ENCODE measurements at regions not wholly inside any gene's neighbourhood (a gene's known extent, or its start where the extent isn't known, plus 50 kb on each side); places are given as distances from the start of the nearest gene placed in this dataset.

DNA sequence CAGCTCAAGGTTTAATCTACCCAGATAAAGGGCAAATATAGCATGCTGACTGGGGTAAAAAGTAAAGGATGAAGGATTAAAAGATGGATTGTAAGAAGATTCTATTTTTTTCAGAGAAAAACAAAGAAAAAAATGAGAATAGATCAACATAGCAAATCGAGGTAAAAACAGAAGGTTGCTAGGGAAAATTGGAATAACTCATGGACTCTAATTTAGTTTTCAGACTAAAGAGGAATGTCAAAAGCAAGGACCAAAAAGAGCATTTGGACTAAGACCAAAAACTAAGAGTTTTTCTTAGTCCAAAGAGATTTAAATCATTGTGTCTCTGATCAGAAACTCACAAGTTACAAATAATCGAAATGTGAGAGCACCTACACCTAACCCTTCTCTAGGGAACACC, 250.7 kb upstream of the PTPRD start:
- TF ChIP-seq TAF1 (IDR thresholded peaks at IDR 0.05; ENCODE audit: borderline replicate concordance, insufficient read depth, low read length) (no peak), SIN3A (IDR thresholded peaks at IDR 0.05; ENCODE audit: borderline replicate concordance, insufficient read depth, low read length) (no peak), FOXP2 (optimal IDR thresholded peaks at IDR 0.05; ENCODE audit: borderline replicate concordance, extremely low read depth, extremely low read length, insufficient read depth) (no peak), POLR2AphosphoS5 (IDR thresholded peaks at IDR 0.05; ENCODE audit: low read depth, low read length) (no peak)
- TF ChIP-seq, protein P1, sequence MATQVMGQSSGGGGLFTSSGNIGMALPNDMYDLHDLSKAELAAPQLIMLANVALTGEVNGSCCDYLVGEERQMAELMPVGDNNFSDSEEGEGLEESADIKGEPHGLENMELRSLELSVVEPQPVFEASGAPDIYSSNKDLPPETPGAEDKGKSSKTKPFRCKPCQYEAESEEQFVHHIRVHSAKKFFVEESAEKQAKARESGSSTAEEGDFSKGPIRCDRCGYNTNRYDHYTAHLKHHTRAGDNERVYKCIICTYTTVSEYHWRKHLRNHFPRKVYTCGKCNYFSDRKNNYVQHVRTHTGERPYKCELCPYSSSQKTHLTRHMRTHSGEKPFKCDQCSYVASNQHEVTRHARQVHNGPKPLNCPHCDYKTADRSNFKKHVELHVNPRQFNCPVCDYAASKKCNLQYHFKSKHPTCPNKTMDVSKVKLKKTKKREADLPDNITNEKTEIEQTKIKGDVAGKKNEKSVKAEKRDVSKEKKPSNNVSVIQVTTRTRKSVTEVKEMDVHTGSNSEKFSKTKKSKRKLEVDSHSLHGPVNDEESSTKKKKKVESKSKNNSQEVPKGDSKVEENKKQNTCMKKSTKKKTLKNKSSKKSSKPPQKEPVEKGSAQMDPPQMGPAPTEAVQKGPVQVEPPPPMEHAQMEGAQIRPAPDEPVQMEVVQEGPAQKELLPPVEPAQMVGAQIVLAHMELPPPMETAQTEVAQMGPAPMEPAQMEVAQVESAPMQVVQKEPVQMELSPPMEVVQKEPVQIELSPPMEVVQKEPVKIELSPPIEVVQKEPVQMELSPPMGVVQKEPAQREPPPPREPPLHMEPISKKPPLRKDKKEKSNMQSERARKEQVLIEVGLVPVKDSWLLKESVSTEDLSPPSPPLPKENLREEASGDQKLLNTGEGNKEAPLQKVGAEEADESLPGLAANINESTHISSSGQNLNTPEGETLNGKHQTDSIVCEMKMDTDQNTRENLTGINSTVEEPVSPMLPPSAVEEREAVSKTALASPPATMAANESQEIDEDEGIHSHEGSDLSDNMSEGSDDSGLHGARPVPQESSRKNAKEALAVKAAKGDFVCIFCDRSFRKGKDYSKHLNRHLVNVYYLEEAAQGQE (IDR thresholded peaks at IDR 0.05; ENCODE audit: insufficient read depth in 1 of 2, low read depth in 2 of 2, low read length in 2 of 2): no peak

GRCh38 chr9:10867194-10867593, 254.4 kb upstream of the PTPRD start:
- TF ChIP-seq SIN3A (IDR thresholded peaks at IDR 0.05; ENCODE audit: borderline replicate concordance, insufficient read depth, low read length) (no peak), FOXP2 (optimal IDR thresholded peaks at IDR 0.05; ENCODE audit: borderline replicate concordance, extremely low read depth, extremely low read length, insufficient read depth) (no peak), POLR2AphosphoS5 (IDR thresholded peaks at IDR 0.05; ENCODE audit: low read depth, low read length) (no peak)
- TF ChIP-seq, protein P1 (IDR thresholded peaks at IDR 0.05; ENCODE audit: insufficient read depth in 1 of 2, low read depth in 2 of 2, low read length in 2 of 2): no peak

- TF ChIP-seq SIN3A (IDR thresholded peaks at IDR 0.05; ENCODE audit: borderline replicate concordance, insufficient read depth, low read length) (no peak), TAF1 (IDR thresholded peaks at IDR 0.05; ENCODE audit: borderline replicate concordance, insufficient read depth, low read length) (no peak)
Observed at GRCh38 chr9:10869687-10870086, 256.9 kb upstream of the PTPRD start.

GRCh38 chr9:10873999-10874398, 261.2 kb upstream of the PTPRD start:
- TF ChIP-seq, protein P1 (IDR thresholded peaks at IDR 0.05; ENCODE audit: insufficient read depth in 1 of 2, low read depth in 2 of 2, low read length in 2 of 2): no peak
- TF ChIP-seq FOXP2 (optimal IDR thresholded peaks at IDR 0.05; ENCODE audit: borderline replicate concordance, extremely low read depth, extremely low read length, insufficient read depth) (no peak), SIN3A (IDR thresholded peaks at IDR 0.05; ENCODE audit: borderline replicate concordance, insufficient read depth, low read length) (no peak), POLR2AphosphoS5 (IDR thresholded peaks at IDR 0.05; ENCODE audit: low read depth, low read length) (no peak), TAF1 (IDR thresholded peaks at IDR 0.05; ENCODE audit: borderline replicate concordance, insufficient read depth, low read length) (no peak)

GRCh38 chr9:10875752-10876151, 262.9 kb upstream of the PTPRD start:
- no peak for TF ChIP-seq SIN3A (IDR thresholded peaks at IDR 0.05; ENCODE audit: borderline replicate concordance, insufficient read depth, low read length)
- TF ChIP-seq TAF1 (IDR thresholded peaks at IDR 0.05; ENCODE audit: borderline replicate concordance, insufficient read depth, low read length): no peak
- TF ChIP-seq, protein P1 (IDR thresholded peaks at IDR 0.05; ENCODE audit: insufficient read depth in 1 of 2, low read depth in 2 of 2, low read length in 2 of 2): no peak
- no peak for TF ChIP-seq FOXP2 (optimal IDR thresholded peaks at IDR 0.05; ENCODE audit: borderline replicate concordance, extremely low read depth, extremely low read length, insufficient read depth)
- TF ChIP-seq POLR2AphosphoS5 (IDR thresholded peaks at IDR 0.05; ENCODE audit: low read depth, low read length): no peak

All from PFSK-1 (cell line).